ENCODE measurements at regions not wholly inside any gene's neighbourhood (a gene's known extent, or its start where the extent isn't known, plus 50 kb on each side); places are given as distances from the start of the nearest gene placed in this dataset.

GRCh38 chr14:100469632-100470522, 117.3 kb downstream of the BEGAIN start:
- FAIRE-seq, result no peak

GRCh38 chr14:100470523-100470897, 116.7 kb downstream of the BEGAIN start:
- no peak for FAIRE-seq

DNA sequence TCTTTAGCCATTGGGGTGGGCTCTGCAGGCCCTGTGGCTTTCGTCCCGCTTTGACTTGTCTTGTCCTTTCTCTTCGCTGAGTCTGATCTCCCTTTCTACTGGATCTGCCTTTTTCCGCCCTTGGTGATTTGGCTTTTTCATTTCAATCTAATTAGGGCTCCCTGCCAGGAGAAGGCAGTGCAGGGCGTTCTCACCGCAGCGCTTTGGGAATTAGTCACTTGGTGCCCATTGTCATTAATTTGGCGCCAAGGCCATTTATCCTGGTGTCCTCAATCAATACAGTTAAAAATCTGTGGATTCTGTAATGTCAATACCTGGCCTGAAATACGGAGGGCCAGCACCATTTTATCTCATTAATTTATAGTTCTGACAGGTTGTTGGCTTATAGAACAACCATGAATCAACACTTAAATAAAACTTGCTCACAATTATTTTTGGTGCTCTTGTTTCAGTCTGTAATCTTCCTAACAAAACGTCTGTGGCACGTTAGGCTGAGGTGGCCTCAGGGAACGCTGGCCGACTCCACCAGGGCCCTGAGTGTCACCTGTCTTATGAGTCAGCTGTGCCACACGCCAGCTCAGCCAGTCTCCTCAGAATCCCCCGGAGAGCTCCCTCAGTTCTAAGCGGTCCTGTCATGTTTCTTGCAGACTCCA, 115.7 kb downstream of the BEGAIN start:
- no peak for FAIRE-seq

DNA sequence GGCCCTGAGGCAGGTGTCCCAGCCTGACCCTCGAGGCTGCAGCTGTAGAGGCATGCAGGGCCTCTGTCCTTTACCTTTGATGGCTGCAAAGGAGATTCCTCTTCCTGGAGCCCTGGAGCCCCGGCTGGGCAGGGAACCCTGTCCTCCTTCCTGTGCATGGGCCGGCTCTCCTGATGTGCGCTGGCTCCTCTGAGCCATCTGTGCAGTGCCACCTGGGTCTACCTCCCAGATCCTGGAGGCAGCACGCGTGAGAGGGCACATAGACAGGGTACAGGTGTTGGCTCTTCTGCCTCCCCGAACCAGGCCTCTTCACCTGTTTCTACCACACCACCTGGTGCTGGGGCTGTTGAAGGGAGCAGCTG, 115.1 kb downstream of the BEGAIN start:
- FAIRE-seq, result no peak

DNA sequence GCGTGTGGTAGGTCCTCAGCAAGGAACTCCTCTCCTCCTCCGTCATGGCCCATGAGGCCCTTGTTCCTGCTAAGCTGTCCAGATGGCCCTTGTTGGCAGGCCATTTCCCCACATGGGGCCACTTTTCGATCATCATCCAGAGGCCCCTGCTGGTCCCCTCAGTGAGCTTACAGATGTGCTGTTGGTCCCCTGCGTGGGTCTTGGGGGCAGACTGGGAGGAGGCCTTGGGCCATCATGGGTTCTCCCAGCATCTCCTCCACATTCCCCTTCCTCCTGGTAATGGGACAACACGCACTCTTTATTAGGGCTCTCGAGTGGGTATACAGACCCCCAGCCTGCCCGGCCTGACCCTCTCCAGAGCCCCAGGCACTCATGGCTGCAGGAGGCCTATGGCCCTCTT, 114.7 kb downstream of the BEGAIN start:
- FAIRE-seq, result no peak

- FAIRE-seq, result no peak
Observed at GRCh38 chr14:100473249-100473648, 114.0 kb downstream of the BEGAIN start.

DNA sequence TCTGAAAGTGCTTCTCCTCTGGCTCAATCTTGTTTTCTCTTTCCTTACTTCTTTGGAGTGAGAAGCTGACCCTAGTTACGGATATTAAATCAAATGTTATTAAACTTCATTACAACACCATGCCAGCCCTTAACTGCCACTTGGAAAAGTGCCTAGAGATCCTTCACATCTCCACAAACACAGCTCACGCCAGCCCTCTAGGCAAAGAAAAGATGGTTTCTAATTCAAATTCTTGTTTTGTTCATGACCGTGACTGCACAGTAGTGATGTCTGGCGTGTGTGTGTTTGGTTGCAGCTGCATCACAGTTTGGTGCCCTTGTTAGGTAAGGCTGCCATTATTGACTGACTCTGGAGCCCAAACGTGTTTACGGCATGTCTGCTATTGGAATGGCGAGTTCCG, 113.0 kb downstream of the BEGAIN start:
- no peak for FAIRE-seq

DNA sequence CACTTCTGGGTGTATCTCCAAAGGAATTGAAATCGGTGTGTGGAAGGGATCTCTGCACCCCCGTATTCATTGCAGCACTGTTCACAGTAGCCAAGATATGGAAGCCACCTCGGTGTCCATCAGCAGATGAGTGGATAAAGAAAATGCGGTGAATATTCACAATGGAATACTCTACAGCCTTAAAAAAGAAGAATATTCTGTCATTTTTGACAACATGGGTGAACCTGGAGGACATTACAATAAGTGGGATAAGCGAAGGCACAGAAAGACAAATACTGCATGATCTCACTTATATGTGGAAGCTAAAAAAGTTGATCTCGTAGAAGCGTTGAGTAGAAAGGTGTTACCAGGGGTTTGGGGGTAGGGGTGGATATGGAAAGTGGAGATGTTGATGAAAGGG, 111.9 kb downstream of the BEGAIN start:
- no peak for FAIRE-seq

DNA sequence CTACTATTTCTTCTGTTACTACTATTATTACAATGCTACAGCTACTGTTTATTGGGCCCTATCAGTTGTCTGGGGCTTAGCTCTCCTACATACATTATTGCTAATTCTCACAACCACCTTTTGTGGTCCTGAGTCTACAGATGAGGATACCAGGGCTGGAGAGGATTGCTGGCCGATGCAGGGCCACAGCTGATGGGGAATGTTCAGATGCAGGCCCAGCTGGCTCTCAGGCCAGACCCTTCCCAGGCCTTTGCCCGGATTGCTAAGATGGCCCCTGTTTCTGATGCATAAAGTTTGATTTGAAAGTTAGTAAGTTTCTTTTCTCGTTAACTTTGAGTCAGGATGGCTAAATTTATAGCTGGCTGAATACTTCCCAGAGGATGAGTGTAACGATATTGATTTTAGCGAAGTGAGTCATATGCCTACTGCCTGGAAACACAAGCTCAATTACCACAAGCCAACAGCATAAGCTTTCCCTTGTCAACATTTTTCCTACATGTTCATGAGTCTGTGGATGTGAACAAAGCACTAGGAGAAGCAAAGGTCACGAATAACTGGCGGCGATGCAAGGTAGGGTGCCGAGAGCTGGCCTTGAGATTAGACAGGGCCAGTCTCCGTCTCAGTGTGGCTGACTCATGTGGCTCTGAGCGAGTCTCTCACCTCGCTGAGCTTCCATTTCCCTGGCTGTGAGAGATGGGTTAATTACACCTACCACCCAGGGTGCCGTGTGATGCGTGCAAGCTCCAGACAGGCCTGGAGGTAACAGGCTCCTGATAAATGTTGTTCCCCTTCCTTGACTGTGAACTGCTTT, 111.0 kb downstream of the BEGAIN start:
- peak; percentile 45 for FAIRE-seq

- FAIRE-seq, result no peak
Observed at GRCh38 chr14:100484531-100485267, 102.5 kb downstream of the BEGAIN start.

GRCh38 chr14:100486025-100486828, 101.0 kb downstream of the BEGAIN start:
- FAIRE-seq, result no peak

Measured in G401.6 (cell line).